ENCODE measurements at regions not wholly inside any gene's neighbourhood (a gene's known extent, or its start where the extent isn't known, plus 50 kb on each side); places are given as distances from the start of the nearest gene placed in this dataset.

DNA sequence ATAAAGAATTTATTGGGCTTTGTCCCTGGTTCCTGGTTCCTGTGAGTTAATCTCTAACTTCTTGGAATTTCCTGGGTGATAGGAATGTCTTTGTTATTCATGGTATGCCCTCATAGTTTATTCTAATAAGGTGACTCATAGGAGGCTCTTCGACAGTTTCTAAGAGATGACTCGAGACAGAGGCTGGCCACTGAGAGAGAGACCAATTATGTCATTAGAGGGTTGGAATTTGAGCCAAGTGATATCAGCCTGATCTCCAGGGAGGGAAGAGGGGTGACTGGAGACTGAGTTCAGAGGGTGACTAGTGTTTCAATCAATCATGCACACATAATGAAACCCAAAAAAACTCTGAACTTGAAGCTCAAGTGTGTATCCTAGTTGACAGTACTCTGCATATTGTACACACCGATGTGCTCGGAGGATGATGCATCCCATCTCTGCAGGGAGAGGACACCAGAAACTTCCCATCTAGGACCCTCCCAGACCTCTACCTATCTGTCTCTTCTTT lies 185.7 kb downstream of the MTCL1 start:
- Histone ChIP-seq H2AFZ (ENCODE audit: low read depth, low read length) (peak overlapping the region; percentile 78), H3K9me3 (replicated peaks; ENCODE audit: control insufficient read depth, insufficient read depth, low read depth, low read length) (no peaks in the 10 kb centered on the region; the same call in 1 of the 2 replicates), H3K27me3 (ENCODE audit: control insufficient read depth in 2 of 2, insufficient read depth in 2 of 2, low read length in 2 of 2) (no peaks in the 10 kb centered on the region), H4K20me1 (replicated peaks; ENCODE audit: control insufficient read depth, insufficient read depth, low read length) (no peaks in the 10 kb centered on the region), H3K4me1 (replicated peaks in 1 of 2; ENCODE audit: control insufficient read depth in 2 of 2, insufficient read depth in 2 of 2, low read length in 2 of 2) (peaks cover 6 to 33% of the 10 kb centered on the region in 2 experiments; a peak in 4 of 5 replicates), H3K36me3 (ENCODE audit: control insufficient read depth, insufficient read depth, low read length) (no peaks in the 10 kb centered on the region), H3K27ac (ENCODE audit: extremely low read depth, low read depth, low read length) (peak overlapping the region; percentile 68), H3K9ac (ENCODE audit: insufficient read depth in 1 of 2, low read depth in 2 of 2, low read length in 2 of 2) (peak overlapping the region in 1 of 2 experiments; percentile 38; a peak in 2 of 4 replicates), H3K4me3 (no peak overlapping the region), H3K4me2 (ENCODE audit: insufficient read depth, low read length) (peak overlapping the region; percentile 76), H3K79me2 (ENCODE audit: control insufficient read depth, insufficient read depth, low read length) (no peaks in the 10 kb centered on the region), H3K9me1 (ENCODE audit: control insufficient read depth, insufficient read depth, low read length) (no peaks in the 10 kb centered on the region)
- ChIA-PET POLR2A (interaction anchor here (0.7 to 1.2 kb wide), 6 partner anchors 9 to 248 kb away, joined by 3 to 4 read pairs (median 3); no protein-coding TSS in a partner anchor), CTCF (ENCODE audit: low intra/inter-chr PET ratio) (no interaction called here)
- in situ Hi-C loops (cut with MboI) (no loop called here), intact Hi-C loops (cut with micrococcal nuclease) (no loop called here)
- FAIRE-seq (peak; percentile 95), DNase-seq (ENCODE audit: extremely low read depth in 1 of 4, low spot score in 3 of 4) (peak; percentile 65 to 92 (median 75)), ATAC-seq (peak; percentile 95)
- BruUV-seq (replicated peaks) = no TSS peak
- 4% methylated on average over 4 of the region's 4 CpGs for WGBS (ENCODE audit: insufficient coverage, low coverage, missing lambda C conversion rate)
- TF ChIP-seq SUPT5H (IDR thresholded peaks at IDR 0.05) (no peak), TEAD1 (CRISPR knock-in tag; IDR thresholded peaks at IDR 0.05) (peak; percentile 85 to 96), PTTG1 (tag; IDR thresholded peaks at IDR 0.05; ENCODE audit: low read depth) (no peak), ZNF184 (CRISPR knock-in tag; IDR thresholded peaks at IDR 0.05) (no peak), TOE1 (IDR thresholded peaks at IDR 0.05; ENCODE audit: borderline replicate concordance) (peak; percentile 35; the same call in 1 of the 2 replicates), TOE1 (CRISPR knock-in tag; IDR thresholded peaks at IDR 0.05; ENCODE audit: borderline replicate concordance, low read depth) (no peak), SRSF3 (IDR thresholded peaks at IDR 0.05; ENCODE audit: insufficient read depth, low read length) (no peak), VEZF1 (CRISPR knock-in tag; IDR thresholded peaks at IDR 0.05) (peak; percentile 85), BRCA1 (IDR thresholded peaks at IDR 0.05) (no peak), BRCA1 (CRISPR knock-in tag; IDR thresholded peaks at IDR 0.05) (no peak), TRIM24 (IDR thresholded peaks at IDR 0.05) (peak in 1 of 2 experiments; percentile 85; a peak in 2 of 4 replicates), ZNF778 (CRISPR knock-in tag; IDR thresholded peaks at IDR 0.05) (no peak), CXXC5 (CRISPR knock-in tag; IDR thresholded peaks at IDR 0.05) (no peak), POLR2H (tag; IDR thresholded peaks at IDR 0.05; ENCODE audit: low read depth) (no peak), LCOR (CRISPR knock-in tag; IDR thresholded peaks at IDR 0.05) (peak; percentile 91), TEAD2 (tag; IDR thresholded peaks at IDR 0.05) (peak; percentile 83), PTRF (tag; IDR thresholded peaks at IDR 0.05) (no peak), ZNF766 (CRISPR knock-in tag; conservative IDR thresholded peaks at IDR 0.05) (peak; percentile 75; the same call in 1 of the 2 replicates), NFE2 (IDR thresholded peaks at IDR 0.05; ENCODE audit: low read depth) (peak; percentile 57; the same call in 1 of the 2 replicates)
- TF ChIP-seq, protein P1, sequence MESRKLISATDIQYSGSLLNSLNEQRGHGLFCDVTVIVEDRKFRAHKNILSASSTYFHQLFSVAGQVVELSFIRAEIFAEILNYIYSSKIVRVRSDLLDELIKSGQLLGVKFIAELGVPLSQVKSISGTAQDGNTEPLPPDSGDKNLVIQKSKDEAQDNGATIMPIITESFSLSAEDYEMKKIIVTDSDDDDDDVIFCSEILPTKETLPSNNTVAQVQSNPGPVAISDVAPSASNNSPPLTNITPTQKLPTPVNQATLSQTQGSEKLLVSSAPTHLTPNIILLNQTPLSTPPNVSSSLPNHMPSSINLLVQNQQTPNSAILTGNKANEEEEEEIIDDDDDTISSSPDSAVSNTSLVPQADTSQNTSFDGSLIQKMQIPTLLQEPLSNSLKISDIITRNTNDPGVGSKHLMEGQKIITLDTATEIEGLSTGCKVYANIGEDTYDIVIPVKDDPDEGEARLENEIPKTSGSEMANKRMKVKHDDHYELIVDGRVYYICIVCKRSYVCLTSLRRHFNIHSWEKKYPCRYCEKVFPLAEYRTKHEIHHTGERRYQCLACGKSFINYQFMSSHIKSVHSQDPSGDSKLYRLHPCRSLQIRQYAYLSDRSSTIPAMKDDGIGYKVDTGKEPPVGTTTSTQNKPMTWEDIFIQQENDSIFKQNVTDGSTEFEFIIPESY (CRISPR knock-in tag; IDR thresholded peaks at IDR 0.05) = no peak
- TF ChIP-seq, protein P2, sequence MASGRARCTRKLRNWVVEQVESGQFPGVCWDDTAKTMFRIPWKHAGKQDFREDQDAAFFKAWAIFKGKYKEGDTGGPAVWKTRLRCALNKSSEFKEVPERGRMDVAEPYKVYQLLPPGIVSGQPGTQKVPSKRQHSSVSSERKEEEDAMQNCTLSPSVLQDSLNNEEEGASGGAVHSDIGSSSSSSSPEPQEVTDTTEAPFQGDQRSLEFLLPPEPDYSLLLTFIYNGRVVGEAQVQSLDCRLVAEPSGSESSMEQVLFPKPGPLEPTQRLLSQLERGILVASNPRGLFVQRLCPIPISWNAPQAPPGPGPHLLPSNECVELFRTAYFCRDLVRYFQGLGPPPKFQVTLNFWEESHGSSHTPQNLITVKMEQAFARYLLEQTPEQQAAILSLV (tag; IDR thresholded peaks at IDR 0.05) = no peak

All from K562 (cell line).